Spleen (tissue), 11 donors: ENCODE measurements at regions not wholly inside any gene's neighbourhood (a gene's known extent, or its start where the extent isn't known, plus 50 kb on each side); places are given as distances from the start of the nearest gene placed in this dataset.

Experiments used
- DNase-seq: peaks from one replicate; pipeline ENCODE4 v3.0.0-alpha.2; 2020
- H3K27ac ChIP-seq, 8 donors: fragments of 200-600 bp; sonication (generic) in 7 of 8; 1 replicate in 4 of 8; 2 replicates in 4 of 8; pipeline versions ENCODE4 v1.5.0 to v1.8.0; 2016 to 2021; ENCODE audit warnings: inconsistent platforms in 4 of 8, mild to moderate bottlenecking in 4 of 8, moderate library complexity in 1 of 8
- H3K27me3 ChIP-seq, 7 donors: fragments of 200-600 bp; sonication (generic) in 6 of 7; replicated peaks in 1 of 7; 1 replicate in 4 of 7; 2 replicates in 3 of 7; pipeline versions ENCODE4 v1.5.0 to v1.8.0; 2016 to 2021; ENCODE audit warnings: inconsistent platforms in 3 of 7, mild to moderate bottlenecking in 1 of 7
- H3K36me3 ChIP-seq, 6 donors: fragments of 200-600 bp; sonication (generic) in 5 of 6; 1 replicate in 4 of 6; 2 replicates in 2 of 6; pipeline versions ENCODE4 v1.5.0 to v1.8.0; 2016 to 2021; ENCODE audit warnings: inconsistent platforms in 2 of 6
- H3K4me1 ChIP-seq, 6 donors: fragments of 200-600 bp; sonication (generic) in 5 of 6; 1 replicate in 3 of 6; 2 replicates in 3 of 6; pipeline versions ENCODE4 v1.5.0 to v1.8.0; 2016 to 2021; ENCODE audit warnings: inconsistent platforms in 3 of 6
- H3K4me3 ChIP-seq, 8 donors: fragments of 200-600 bp; sonication (generic) in 7 of 8; 1 replicate in 4 of 8; 2 replicates in 4 of 8; pipeline versions ENCODE4 v1.5.0 to v1.8.0; 2016 to 2021; ENCODE audit warnings: inconsistent platforms in 4 of 8, mild to moderate bottlenecking in 4 of 8, moderate library complexity in 2 of 8
- H3K9me3 ChIP-seq, 8 donors: fragments of 200-600 bp; sonication (generic) in 7 of 8; 1 replicate in 4 of 8; 2 replicates in 4 of 8; pipeline versions ENCODE4 v1.5.0 to v1.8.0; 2016 to 2021; ENCODE audit warnings: inconsistent platforms in 4 of 8
- CTCF ChIP-seq, 11 experiments: fragments of 200-600 bp in 7 of 11; fragments of 450-650 bp in 4 of 11; sonication (generic) in 4 of 11; IDR thresholded peaks in 8 of 11; conservative IDR thresholded peaks in 3 of 11; 1 replicate in 7 of 11; 2 replicates in 4 of 11; pipeline versions ENCODE4 v1.4.0 to v1.8.0; 2016 to 2021; ENCODE audit warnings: antibody characterized with exemption in 11 of 11, inconsistent platforms in 4 of 11, mild to moderate bottlenecking in 1 of 11
- POLR2A ChIP-seq, 3 donors: fragments of 450-650 bp; IDR thresholded peaks; one replicate each; pipeline ENCODE4 v1.5.1; 2017; ENCODE audit warnings: antibody characterized with exemption in 3 of 3, mild to moderate bottlenecking in 1 of 3
- POLR2AphosphoS5 ChIP-seq, 3 donors: sonication (generic); formaldehyde crosslinking; IDR thresholded peaks; one replicate each; pipeline ENCODE4 v1.5.1; 2017; ENCODE audit warnings: antibody characterized with exemption in 3 of 3
- WGBS, 5 donors: extraction: QIAGEN DNeasy Blood & Tissue Kit in 3 of 5; methylation state at CpG; one replicate each; pipeline versions ENCODE4 v1.1.5 to v1.1.7; 2013 to 2018; 5-methylcytosine and 5-hydroxymethylcytosine counted together
- intact Hi-C: fragments of 100-400 bp; cut with DNase I; formaldehyde crosslinking; loops from one replicate; pipeline ENCODE4 v1.15.0; 2023; ENCODE audit warnings: low total_unique reads
- donor health status: healthy with polysubstance abuse.
- donor health status: DM: no; HTN: no; CAD: no; lungs with moderate emphysema.
- donor health status: DM: no; HTN: no; CAD: no.
- donor health status: Bipolar disorder and iron deficiency.
- donor health status: healthy.
- donor health status: DM: no; HTN: no; CAD: no.
- donor health status: DM: yes; HTN: yes; CAD: no.

- WGBS, 5 donors: 86 to 94% (median 92%) methylated on average over 4 of the region's 4 CpGs
- TF ChIP-seq CTCF (IDR thresholded peaks at IDR 0.05 in 8 of 11, conservative IDR thresholded peaks at IDR 0.05 in 3 of 11) (no peak), POLR2A (IDR thresholded peaks at IDR 0.05) (no peak), POLR2AphosphoS5 (IDR thresholded peaks at IDR 0.05) (no peak)
- Histone ChIP-seq H3K9me3 (peaks cover 0 to 5% (median 0%) of the 10 kb centered on the region in 8 donors), H3K4me3 (no peak overlapping the region), H3K27me3 (no peaks in the 10 kb centered on the region), H3K36me3 (no peaks in the 10 kb centered on the region), H3K4me1 (no peaks in the 10 kb centered on the region), H3K27ac (no peak overlapping the region)
- no peak for DNase-seq
- intact Hi-C loops: no loop called here
Observed at GRCh38 chr3:164641071-164641470, 437.2 kb downstream of the SI start.

GRCh38 chr3:164640591-164640990, 437.7 kb downstream of the SI start:
- Histone ChIP-seq H3K27ac (no peak overlapping the region), H3K36me3 (no peaks in the 10 kb centered on the region), H3K27me3 (no peaks in the 10 kb centered on the region), H3K4me3 (no peak overlapping the region), H3K9me3 (peaks cover 0 to 5% (median 0%) of the 10 kb centered on the region in 8 donors), H3K4me1 (no peaks in the 10 kb centered on the region)
- DNase-seq: no peak
- TF ChIP-seq POLR2AphosphoS5 (IDR thresholded peaks at IDR 0.05) (no peak), POLR2A (IDR thresholded peaks at IDR 0.05) (no peak), CTCF (IDR thresholded peaks at IDR 0.05 in 8 of 11, conservative IDR thresholded peaks at IDR 0.05 in 3 of 11) (no peak)
- intact Hi-C loops: no loop called here

- Histone ChIP-seq H3K36me3 (no peaks in the 10 kb centered on the region), H3K9me3 (peaks cover 0 to 3% (median 0%) of the 10 kb centered on the region in 8 donors), H3K4me1 (no peaks in the 10 kb centered on the region), H3K4me3 (no peak overlapping the region), H3K27me3 (no peaks in the 10 kb centered on the region), H3K27ac (no peak overlapping the region)
- 49 to 78% (median 60%) methylated on average over 1 of the region's 1 CpG for WGBS, 5 donors
- intact Hi-C loops: no loop called here
- no peak for DNase-seq
- no peak for TF ChIP-seq POLR2AphosphoS5 (IDR thresholded peaks at IDR 0.05)
- TF ChIP-seq POLR2A (IDR thresholded peaks at IDR 0.05): no peak
- no peak for TF ChIP-seq CTCF (IDR thresholded peaks at IDR 0.05 in 8 of 11, conservative IDR thresholded peaks at IDR 0.05 in 3 of 11)
Observed at GRCh38 chr3:164620956-164621355, 457.3 kb downstream of the SI start.

- no peak for TF ChIP-seq CTCF (IDR thresholded peaks at IDR 0.05 in 8 of 11, conservative IDR thresholded peaks at IDR 0.05 in 3 of 11)
- TF ChIP-seq POLR2AphosphoS5 (IDR thresholded peaks at IDR 0.05): no peak
- no peak for TF ChIP-seq POLR2A (IDR thresholded peaks at IDR 0.05)
- Histone ChIP-seq H3K4me1 (no peaks in the 10 kb centered on the region), H3K4me3 (no peak overlapping the region), H3K27me3 (no peaks in the 10 kb centered on the region), H3K36me3 (no peaks in the 10 kb centered on the region), H3K27ac (no peak overlapping the region), H3K9me3 (peaks cover 0 to 3% (median 0%) of the 10 kb centered on the region in 8 donors)
- no peak for DNase-seq
- 65 to 74% (median 68%) methylated on average over 4 of the region's 4 CpGs for WGBS, 5 donors
- intact Hi-C loops: no loop called here
Observed at GRCh38 chr3:164620423-164620822, 457.9 kb downstream of the SI start.
